K562 (cell line): ENCODE measurements at regions not wholly inside any gene's neighbourhood (a gene's known extent, or its start where the extent isn't known, plus 50 kb on each side); places are given as distances from the start of the nearest gene placed in this dataset.

Source experiments
- ATAC-seq: fragments of 200-7000 bp; cut with Tn5 transposase; 3 replicates; pipeline ENCODE4 v1.9.1; 2020; ENCODE audit warnings: moderate library complexity
- BruUV-seq: library from RNA; stranded (reverse); fragments of 400-500 nt; replicated peaks from 2 replicates; lab custom pipeline; 2021; lab: Mats Ljungman, UMichigan
- CTCF ChIA-PET: fragments of 300-600 bp; formaldehyde crosslinking; extraction: SDS; loops from one replicate; lab custom pipeline; 2021; ENCODE audit warnings: low intra/inter-chr PET ratio; lab: Yijun Ruan, JAX
- POLR2A ChIA-PET: fragments of 300-600, 350-650 bp; sonication (Branson Sonifier 250); formaldehyde crosslinking; extraction: SDS; loops from one replicate; lab custom pipeline; 2021; ENCODE audit warnings: antibody characterized with exemption, inconsistent platforms; lab: Yijun Ruan, JAX
- DNase-seq, 4 experiments: peaks; one replicate each; pipeline versions ENCODE4 v3.0.0 to v3.0.0-alpha.2; 2011 to 2018; ENCODE audit warnings: low spot score in 3 of 4, mixed read lengths in 3 of 4; ENCODE audit errors: extremely low read depth in 1 of 4
- FAIRE-seq: peaks from 2 replicates; lab custom pipeline; 2011; peaks lifted over from hg19 to GRCh38; lab: Jason Lieb, UNC
- H2AFZ ChIP-seq: 2 replicates; pipeline ENCODE4 v1.6.0; 2011; ENCODE audit warnings: low read depth, low read length, control low read depth, inconsistent platforms
- H3K27ac ChIP-seq: fragments of 200-600 bp; 3 replicates; pipeline ENCODE4 v1.8.0; 2011; ENCODE audit warnings: low read depth, mild to moderate bottlenecking, control low read depth, inconsistent platforms, low read length, moderate library complexity, mixed read lengths; ENCODE audit errors: extremely low read depth
- H3K27me3 ChIP-seq, 2 experiments: fragments of 300-600 bp in 1 of 2; 2 replicates in 1 of 2; 3 replicates in 1 of 2; pipeline versions ENCODE4 v1.6.0 to v1.8.0; 2011; ENCODE audit warnings: inconsistent platforms in 2 of 2, low read length in 2 of 2, mild to moderate bottlenecking in 1 of 2, mixed read lengths in 1 of 2, moderate library complexity in 1 of 2; ENCODE audit not compliant: control insufficient read depth in 2 of 2, insufficient read depth in 2 of 2
- H3K36me3 ChIP-seq: fragments of 300-600 bp; 3 replicates; pipeline ENCODE4 v1.8.0; 2011; ENCODE audit warnings: mild to moderate bottlenecking, low read length, inconsistent platforms; ENCODE audit not compliant: control insufficient read depth, insufficient read depth
- H3K4me1 ChIP-seq, 2 experiments: fragments of 200-600 bp in 1 of 2; replicated peaks in 1 of 2; 2 replicates in 1 of 2; 3 replicates in 1 of 2; pipeline versions ENCODE4 v1.5.1 to v1.8.0; 2011; ENCODE audit warnings: inconsistent platforms in 2 of 2, low read length in 2 of 2, mild to moderate bottlenecking in 1 of 2, mixed read lengths in 1 of 2, moderate library complexity in 1 of 2; ENCODE audit not compliant: control insufficient read depth in 2 of 2, insufficient read depth in 2 of 2
- H3K4me2 ChIP-seq: 2 replicates; pipeline ENCODE4 v1.6.1; 2011; ENCODE audit warnings: low read length, control low read depth, inconsistent platforms, mixed read lengths; ENCODE audit not compliant: insufficient read depth
- H3K4me3 ChIP-seq: fragments of 200-600 bp; sonication (generic), shearing (Covaris generic); 2 replicates; pipeline ENCODE4 v1.5.1; 2016; ENCODE audit warnings: control low read depth, inconsistent platforms
- H3K79me2 ChIP-seq: fragments of 200-600 bp; 3 replicates; pipeline ENCODE4 v1.8.0; 2011; ENCODE audit warnings: low read length, inconsistent platforms; ENCODE audit not compliant: control insufficient read depth, insufficient read depth
- H3K9ac ChIP-seq, 2 experiments: 2 replicates each; pipeline versions ENCODE4 v1.6.0 to v1.6.1; 2011; ENCODE audit warnings: low read depth in 2 of 2, low read length in 2 of 2, control low read depth in 1 of 2, inconsistent platforms in 1 of 2, mild to moderate bottlenecking in 1 of 2, mixed read lengths in 1 of 2; ENCODE audit not compliant: insufficient read depth in 1 of 2
- H3K9me1 ChIP-seq: one replicate; pipeline ENCODE4 v1.6.0; 2011; ENCODE audit warnings: inconsistent platforms, mild to moderate bottlenecking, low read length, moderate library complexity; ENCODE audit not compliant: control insufficient read depth, insufficient read depth
- H3K9me3 ChIP-seq: replicated peaks from 2 replicates; pipeline ENCODE4 v1.5.1; 2011; ENCODE audit warnings: low read depth, low read length, inconsistent platforms; ENCODE audit not compliant: control insufficient read depth, insufficient read depth
- H4K20me1 ChIP-seq: replicated peaks from 2 replicates; pipeline ENCODE4 v1.6.1; 2011; ENCODE audit warnings: low read length, inconsistent platforms, mixed read lengths; ENCODE audit not compliant: control insufficient read depth, insufficient read depth
- ETV5 ChIP-seq: sonication (generic); formaldehyde crosslinking; IDR thresholded peaks from 2 replicates; pipeline ENCODE4 v1.4.0; 2020; ENCODE audit warnings: low read depth, mild to moderate bottlenecking, missing genetic modification reagents
- KDM4B ChIP-seq, 2 experiments: fragments of 450-650 bp in 1 of 2; sonication (generic) in 1 of 2; IDR thresholded peaks; 2 replicates each; pipeline ENCODE4 v1.6.1; 2016 to 2017; ENCODE audit warnings: borderline replicate concordance in 2 of 2, antibody characterized with exemption in 1 of 2, low read depth in 1 of 2, mild to moderate bottlenecking in 1 of 2
- KLF10 ChIP-seq: fragments of 250-450 bp; sonication (Bioruptor Pico); IDR thresholded peaks from 2 replicates; pipeline ENCODE4 v1.6.1; 2021; ENCODE audit warnings: matching md5 sums
- LARP7 ChIP-seq: fragments of 450-650 bp; IDR thresholded peaks from 2 replicates; pipeline ENCODE4 v1.6.1; 2016
- MCM3 ChIP-seq: fragments of 450-650 bp; IDR thresholded peaks from 2 replicates; pipeline ENCODE4 v1.6.1; 2016
- RB1 ChIP-seq: fragments of 450-650 bp; IDR thresholded peaks from 2 replicates; pipeline ENCODE4 v1.6.1; 2017; ENCODE audit warnings: low read depth, mild to moderate bottlenecking
- RBM14 ChIP-seq: fragments of 200-400 bp; formaldehyde crosslinking; IDR thresholded peaks from 2 replicates; pipeline ENCODE4 v1.6.1; 2018; ENCODE audit warnings: low read depth, mild to moderate bottlenecking, low read length, moderate library complexity, borderline replicate concordance; ENCODE audit not compliant: insufficient read depth
- SETDB1 ChIP-seq: IDR thresholded peaks from one replicate; pipeline ENCODE4 v1.6.1; 2012; ENCODE audit warnings: low read length, control low read depth, inconsistent platforms
- SIRT6 ChIP-seq: IDR thresholded peaks from one replicate; pipeline ENCODE4 v1.6.1; 2012; ENCODE audit warnings: low read depth, mild to moderate bottlenecking, control low read depth, inconsistent platforms, low read length, moderate library complexity
- SNRNP70 ChIP-seq: fragments of 200-400 bp; formaldehyde crosslinking; optimal IDR thresholded peaks from 2 replicates; pipeline ENCODE3; 2017; ENCODE audit warnings: low read depth, low read length
- ZBTB43 ChIP-seq: sonication (generic); formaldehyde crosslinking; IDR thresholded peaks from 2 replicates; pipeline ENCODE4 v1.8.0; 2023; ENCODE audit warnings: mild to moderate bottlenecking, missing genetic modification reagents
- ZNF217 ChIP-seq: sonication (generic); formaldehyde crosslinking; IDR thresholded peaks from 2 replicates; pipeline ENCODE4 v1.8.0; 2022; ENCODE audit warnings: mild to moderate bottlenecking, missing genetic modification reagents
- ZNF311 ChIP-seq: fragments of 250-450 bp; sonication (Bioruptor Pico); IDR thresholded peaks from 2 replicates; pipeline ENCODE4 v1.4.0; 2020; ENCODE audit warnings: mild to moderate bottlenecking, moderate library complexity
- ZNF449 ChIP-seq: fragments of 250-450 bp; sonication (Bioruptor Pico); IDR thresholded peaks from 2 replicates; pipeline ENCODE4 v1.8.0; 2022; ENCODE audit warnings: moderate library complexity, mild to moderate bottlenecking, inconsistent platforms
- WGBS: fragments of 100-300 bp; shearing (Covaris generic); methylation state at CpG from one replicate; pipeline ENCODE4 v1.1.6; 2016; ENCODE audit warnings: low coverage, mixed read lengths; ENCODE audit not compliant: insufficient coverage; ENCODE audit errors: missing lambda C conversion rate; 5-methylcytosine and 5-hydroxymethylcytosine counted together
- in situ Hi-C: fragments of 300-500 bp; cut with MboI; formaldehyde crosslinking; loops from 4 replicates; pipeline ENCODE4 v1.15.0; 2018; ENCODE audit warnings: inconsistent platforms, mixed read lengths
- intact Hi-C: fragments of 100-400 bp; cut with micrococcal nuclease; formaldehyde crosslinking; loops from 2 replicates; pipeline ENCODE4 v1.14.2; 2022
- TF ChIP-seq, protein P1 (sequence below): fragments of 250-450 bp; sonication (Bioruptor Pico); IDR thresholded peaks from 2 replicates; pipeline ENCODE4 v1.5.0; 2021; ENCODE audit warnings: mild to moderate bottlenecking, moderate library complexity
- TF ChIP-seq, protein P2 (sequence below): fragments of 250-450 bp; sonication (Bioruptor Pico); IDR thresholded peaks from 2 replicates; pipeline ENCODE4 v1.4.0; 2020; ENCODE audit warnings: mild to moderate bottlenecking, moderate library complexity

DNA sequence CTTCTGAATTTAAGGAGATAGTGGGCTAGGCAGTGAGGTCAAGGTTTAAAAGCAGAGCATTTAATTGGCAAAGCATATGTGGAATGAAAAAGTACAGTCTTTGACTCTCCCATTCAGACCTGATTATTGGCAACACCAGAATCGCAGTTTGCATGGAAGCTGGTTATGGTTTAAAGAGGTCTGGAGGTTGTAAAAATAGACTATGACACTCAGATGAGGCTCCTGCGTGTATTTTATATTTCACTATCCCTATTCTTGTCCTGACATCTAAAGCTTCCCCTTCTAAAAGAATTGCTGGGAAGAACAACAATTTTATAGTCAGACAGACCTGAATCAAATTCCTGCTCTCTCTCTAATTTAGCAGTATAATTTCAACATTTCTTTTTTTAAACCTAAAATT, 302.9 kb downstream of the PCDH7 start (continued):
- TF ChIP-seq ZBTB43 (CRISPR knock-in tag) (no peak), ZNF311 (CRISPR knock-in tag) (no peak), SIRT6 (no peak), SNRNP70 (no peak), ETV5 (no peak), RB1 (no peak)

DNA sequence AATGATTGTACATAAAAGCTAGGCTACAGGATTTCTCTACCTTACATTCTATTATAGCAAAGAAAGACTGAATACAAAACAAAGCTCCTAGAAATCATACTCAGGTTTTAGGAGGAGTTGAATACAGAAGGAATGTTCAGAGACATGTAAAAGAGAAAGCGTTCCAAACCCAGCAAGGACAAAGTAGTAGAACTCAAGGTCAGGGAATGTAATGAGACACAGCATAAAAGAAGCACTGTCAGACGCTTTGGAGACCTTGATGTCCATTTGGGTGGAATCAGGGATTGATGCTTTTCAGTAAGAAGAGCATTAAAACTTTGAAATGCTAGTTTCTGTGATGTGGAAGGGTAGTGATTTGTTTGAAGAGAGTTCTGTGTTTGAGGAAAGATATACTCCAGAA, 303.6 kb downstream of the PCDH7 start:
- Histone ChIP-seq H3K36me3 (no peaks in the 10 kb centered on the region), H3K4me1 (no peaks in the 10 kb centered on the region), H3K9me3 (no peaks in the 10 kb centered on the region), H4K20me1 (no peaks in the 10 kb centered on the region), H2AFZ (no peak overlapping the region), H3K4me3 (no peak overlapping the region), H3K27me3 (no peaks in the 10 kb centered on the region), H3K79me2 (no peaks in the 10 kb centered on the region), H3K4me2 (no peak overlapping the region), H3K27ac (no peak overlapping the region), H3K9ac (no peak overlapping the region), H3K9me1 (no peaks in the 10 kb centered on the region)
- no TSS peak for BruUV-seq
- no peak for FAIRE-seq
- no peak for ATAC-seq
- in situ Hi-C loops (no loop called here), intact Hi-C loops (no loop called here)
- no peak for DNase-seq
- CTCF ChIA-PET = no interaction called here
- WGBS = 0% methylated on average over 2 of the region's 2 CpGs
- POLR2A ChIA-PET = no interaction called here
- TF ChIP-seq ZNF311 (CRISPR knock-in tag) (no peak), KDM4B (IDR thresholded peaks at IDR 0.05; ENCODE audit: borderline replicate concordance in 2 of 2, low read depth in 1 of 2) (no peak), ZNF449 (CRISPR knock-in tag) (no peak), MCM3 (no peak), SETDB1 (no peak), RBM14 (no peak), KLF10 (CRISPR knock-in tag) (no peak), ZNF217 (CRISPR knock-in tag) (no peak), LARP7 (no peak)
- TF ChIP-seq, protein P1, sequence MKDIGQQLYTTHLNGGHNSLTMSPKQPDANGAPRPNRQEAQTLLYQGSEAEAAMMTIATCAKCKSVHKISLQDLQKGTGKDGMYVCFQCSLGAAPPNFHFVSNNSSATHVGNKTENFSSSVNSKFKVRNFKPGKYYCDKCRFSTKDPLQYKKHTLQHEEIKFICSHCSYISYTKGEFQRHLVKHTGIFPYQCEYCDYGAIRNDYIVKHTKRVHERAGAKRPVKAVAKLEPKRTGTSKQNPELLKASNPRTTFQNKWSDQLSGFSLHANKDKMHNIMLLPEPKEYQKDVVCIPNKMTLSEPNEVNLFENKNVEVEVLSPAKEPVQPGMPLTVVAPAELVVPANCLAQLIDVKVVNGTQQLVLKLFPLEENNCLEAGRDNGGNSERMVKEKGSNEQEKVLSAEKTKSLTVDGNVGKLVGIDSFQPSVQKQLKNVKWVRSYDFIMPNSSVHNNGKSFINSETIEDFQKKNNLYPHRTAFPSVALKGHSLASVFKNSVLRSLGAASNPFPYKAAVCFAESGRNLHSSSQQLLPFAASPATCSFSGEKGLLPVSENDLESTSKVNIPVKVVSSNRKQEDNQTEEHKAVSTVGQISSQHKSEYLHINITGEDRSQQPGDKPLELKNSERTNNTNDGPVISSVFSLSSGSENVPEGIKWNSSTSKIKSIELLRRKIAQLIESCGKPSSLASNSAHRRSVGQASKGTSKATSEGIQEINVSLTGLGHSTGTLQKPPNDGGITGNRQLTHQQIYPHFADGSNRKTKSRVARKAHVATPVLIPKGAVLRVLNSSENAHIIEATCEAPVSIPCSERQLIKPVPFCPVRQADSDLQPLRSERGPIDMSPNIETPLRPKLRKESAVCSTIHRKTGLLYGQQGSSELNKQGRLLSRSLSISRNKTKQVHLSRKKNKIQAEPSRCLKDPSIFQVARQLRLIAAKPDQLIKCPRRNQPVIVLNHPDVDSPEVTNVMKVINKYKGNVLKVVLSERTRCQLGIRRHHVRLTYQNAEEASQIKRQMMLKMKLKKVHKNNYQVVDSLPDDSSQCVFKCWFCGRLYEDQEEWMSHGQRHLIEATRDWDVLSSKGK (CRISPR knock-in tag) = no peak
- TF ChIP-seq, protein P2, sequence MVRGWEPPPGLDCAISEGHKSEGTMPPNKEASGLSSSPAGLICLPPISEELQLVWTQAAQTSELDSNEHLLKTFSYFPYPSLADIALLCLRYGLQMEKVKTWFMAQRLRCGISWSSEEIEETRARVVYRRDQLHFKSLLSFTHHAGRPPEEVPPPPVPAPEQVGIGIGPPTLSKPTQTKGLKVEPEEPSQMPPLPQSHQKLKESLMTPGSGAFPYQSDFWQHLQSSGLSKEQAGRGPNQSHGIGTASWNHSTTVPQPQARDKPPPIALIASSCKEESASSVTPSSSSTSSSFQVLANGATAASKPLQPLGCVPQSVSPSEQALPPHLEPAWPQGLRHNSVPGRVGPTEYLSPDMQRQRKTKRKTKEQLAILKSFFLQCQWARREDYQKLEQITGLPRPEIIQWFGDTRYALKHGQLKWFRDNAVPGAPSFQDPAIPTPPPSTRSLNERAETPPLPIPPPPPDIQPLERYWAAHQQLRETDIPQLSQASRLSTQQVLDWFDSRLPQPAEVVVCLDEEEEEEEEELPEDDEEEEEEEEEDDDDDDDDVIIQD (CRISPR knock-in tag) = no peak
